ENCODE measurements at regions not wholly inside any gene's neighbourhood (a gene's known extent, or its start where the extent isn't known, plus 50 kb on each side); places are given as distances from the start of the nearest gene placed in this dataset.

- H3K27ac ChIP-seq, result no peak overlapping the region
- no peak for DNase-seq (ENCODE audit: low spot score)
- TF ChIP-seq, protein P1, sequence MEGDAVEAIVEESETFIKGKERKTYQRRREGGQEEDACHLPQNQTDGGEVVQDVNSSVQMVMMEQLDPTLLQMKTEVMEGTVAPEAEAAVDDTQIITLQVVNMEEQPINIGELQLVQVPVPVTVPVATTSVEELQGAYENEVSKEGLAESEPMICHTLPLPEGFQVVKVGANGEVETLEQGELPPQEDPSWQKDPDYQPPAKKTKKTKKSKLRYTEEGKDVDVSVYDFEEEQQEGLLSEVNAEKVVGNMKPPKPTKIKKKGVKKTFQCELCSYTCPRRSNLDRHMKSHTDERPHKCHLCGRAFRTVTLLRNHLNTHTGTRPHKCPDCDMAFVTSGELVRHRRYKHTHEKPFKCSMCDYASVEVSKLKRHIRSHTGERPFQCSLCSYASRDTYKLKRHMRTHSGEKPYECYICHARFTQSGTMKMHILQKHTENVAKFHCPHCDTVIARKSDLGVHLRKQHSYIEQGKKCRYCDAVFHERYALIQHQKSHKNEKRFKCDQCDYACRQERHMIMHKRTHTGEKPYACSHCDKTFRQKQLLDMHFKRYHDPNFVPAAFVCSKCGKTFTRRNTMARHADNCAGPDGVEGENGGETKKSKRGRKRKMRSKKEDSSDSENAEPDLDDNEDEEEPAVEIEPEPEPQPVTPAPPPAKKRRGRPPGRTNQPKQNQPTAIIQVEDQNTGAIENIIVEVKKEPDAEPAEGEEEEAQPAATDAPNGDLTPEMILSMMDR (conservative IDR thresholded peaks at IDR 0.05; ENCODE audit: low read depth), result no peak
- POLR2A ChIA-PET (ENCODE audit: low non-redundant PET), result no interaction called here
- CTCF ChIA-PET, result no interaction called here
Measured at GRCh38 chr6:41428336-41428995, 93.1 kb downstream of the NCR2 start.

DNA sequence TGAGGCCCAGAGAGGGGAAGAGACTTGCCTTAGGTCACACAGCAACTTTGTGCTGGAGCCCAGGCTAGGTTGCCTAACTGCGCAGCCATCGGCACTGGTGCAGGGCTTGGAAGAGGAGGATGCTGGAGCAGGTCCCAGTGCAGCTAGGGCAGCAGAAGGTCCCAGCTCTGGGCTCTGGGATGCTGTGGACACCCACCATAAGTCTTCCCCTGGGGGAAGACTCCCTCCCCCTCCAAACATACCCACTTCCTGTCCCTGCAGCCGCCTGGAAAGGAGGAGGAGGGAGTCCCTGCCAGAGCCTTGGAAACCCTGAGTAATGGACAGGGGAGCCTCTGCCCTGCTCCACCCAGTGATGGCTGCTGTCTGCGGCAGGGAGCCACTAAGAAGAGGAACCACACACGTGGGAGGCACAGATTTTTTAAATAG is 93.6 kb downstream of the NCR2 start:
- POLR2A ChIA-PET (ENCODE audit: low non-redundant PET), result no interaction called here
- H3K27ac ChIP-seq, result no peak overlapping the region
- CTCF ChIA-PET, result no interaction called here
- TF ChIP-seq, protein P1 (conservative IDR thresholded peaks at IDR 0.05; ENCODE audit: low read depth), result no peak
- DNase-seq (ENCODE audit: low spot score), result no peak

GRCh38 chr6:41429506-41430504 is 94.4 kb downstream of the NCR2 start:
- TF ChIP-seq, protein P1 (conservative IDR thresholded peaks at IDR 0.05; ENCODE audit: low read depth), result no peak
- no peak overlapping the region for H3K27ac ChIP-seq
- POLR2A ChIA-PET (ENCODE audit: low non-redundant PET), result no interaction called here
- CTCF ChIA-PET, result no interaction called here
- no peak for DNase-seq (ENCODE audit: low spot score)

- peak; percentile 66 for DNase-seq (ENCODE audit: low spot score)
- POLR2A ChIA-PET (ENCODE audit: low non-redundant PET), result no interaction called here
- TF ChIP-seq, protein P1 (conservative IDR thresholded peaks at IDR 0.05; ENCODE audit: low read depth), result no peak
- CTCF ChIA-PET, result no interaction called here
- H3K27ac ChIP-seq, result no peak overlapping the region
Measured at GRCh38 chr6:41430875-41431274, 95.5 kb downstream of the NCR2 start.

GRCh38 chr6:41432280-41432679 is 96.9 kb downstream of the NCR2 start:
- no peak for DNase-seq (ENCODE audit: low spot score)
- ChIA-PET CTCF (no interaction called here), POLR2A (ENCODE audit: low non-redundant PET) (no interaction called here)
- no peak overlapping the region for H3K27ac ChIP-seq
- TF ChIP-seq, protein P1 (conservative IDR thresholded peaks at IDR 0.05; ENCODE audit: low read depth), result no peak

GRCh38 chr6:41434803-41435481 is 99.5 kb downstream of the NCR2 start:
- TF ChIP-seq, protein P1 (conservative IDR thresholded peaks at IDR 0.05; ENCODE audit: low read depth), result no peak
- ChIA-PET CTCF (interaction anchor here (0.6 kb wide), 1 partner anchor 127 kb away, joined by 3 read pairs; no protein-coding TSS in a partner anchor), POLR2A (ENCODE audit: low non-redundant PET) (no interaction called here)
- DNase-seq (ENCODE audit: low spot score), result no peak
- H3K27ac ChIP-seq, result no peak overlapping the region
